WTC11 (cell line): ENCODE measurements at regions not wholly inside any gene's neighbourhood (a gene's known extent, or its start where the extent isn't known, plus 50 kb on each side); places are given as distances from the start of the nearest gene placed in this dataset.

ENCODE experiments used
- AFF4 ChIP-seq: sonication (generic); formaldehyde crosslinking; IDR thresholded peaks from 2 replicates; pipeline ENCODE4 v1.8.1; 2023; ENCODE audit warnings: mild to moderate bottlenecking, missing genetic modification reagents, borderline replicate concordance
- CTCF ChIP-seq: fragments of 200-600 bp; IDR thresholded peaks from 2 replicates; pipeline ENCODE4 v1.8.0; 2022; ENCODE audit warnings: antibody characterized with exemption
- FOXP4 ChIP-seq: sonication (generic); formaldehyde crosslinking; IDR thresholded peaks from 2 replicates; pipeline ENCODE4 v1.8.0; 2022; ENCODE audit warnings: mild to moderate bottlenecking, missing genetic modification reagents
- NR3C1 ChIP-seq: sonication (generic); formaldehyde crosslinking; conservative IDR thresholded peaks from 2 replicates; pipeline ENCODE4 v1.8.1; 2023; ENCODE audit warnings: low read depth, mild to moderate bottlenecking, missing genetic modification reagents
- PRDM15 ChIP-seq: sonication (generic); formaldehyde crosslinking; IDR thresholded peaks from 2 replicates; pipeline ENCODE4 v1.8.0; 2022; ENCODE audit warnings: missing genetic modification reagents
- RELA ChIP-seq: sonication (generic); formaldehyde crosslinking; IDR thresholded peaks from 2 replicates; pipeline ENCODE4 v1.8.1; 2022; ENCODE audit warnings: missing genetic modification reagents, mild to moderate bottlenecking, borderline replicate concordance
- USF1 ChIP-seq: sonication (generic); formaldehyde crosslinking; IDR thresholded peaks from 2 replicates; pipeline ENCODE4 v1.8.0; 2022; ENCODE audit warnings: mild to moderate bottlenecking, missing genetic modification reagents
- ZNF219 ChIP-seq: sonication (generic); formaldehyde crosslinking; IDR thresholded peaks from 2 replicates; pipeline ENCODE4 v1.8.0; 2023; ENCODE audit warnings: missing genetic modification reagents, mild to moderate bottlenecking, borderline replicate concordance
- ZNF232 ChIP-seq: sonication (generic); formaldehyde crosslinking; IDR thresholded peaks from 2 replicates; pipeline ENCODE4 v1.8.0; 2022; ENCODE audit warnings: mild to moderate bottlenecking, missing genetic modification reagents
- ZNF532 ChIP-seq: fragments of 250-450 bp; sonication (Bioruptor Pico); IDR thresholded peaks from 2 replicates; pipeline ENCODE4 v1.9.0; 2021; ENCODE audit warnings: mild to moderate bottlenecking, borderline replicate concordance
- ZNF671 ChIP-seq: fragments of 250-450 bp; sonication (Bioruptor Pico); IDR thresholded peaks from 2 replicates; pipeline ENCODE4 v1.8.0; 2021; ENCODE audit warnings: mild to moderate bottlenecking
- ZSCAN18 ChIP-seq: fragments of 250-450 bp; sonication (Bioruptor Pico); IDR thresholded peaks from 2 replicates; pipeline ENCODE4 v2.1.2; 2022; ENCODE audit warnings: mild to moderate bottlenecking, moderate library complexity

- TF ChIP-seq USF1 (CRISPR knock-in tag) (no peak), CTCF (no peak), PRDM15 (no peak), ZNF671 (CRISPR knock-in tag) (no peak), ZNF232 (CRISPR knock-in tag) (no peak), FOXP4 (no peak), ZSCAN18 (CRISPR knock-in tag) (no peak), RELA (CRISPR knock-in tag) (no peak), ZNF219 (CRISPR knock-in tag) (no peak), ZNF532 (CRISPR knock-in tag) (no peak), AFF4 (CRISPR knock-in tag) (no peak), NR3C1 (CRISPR knock-in tag) (no peak)
Observed at GRCh38 chr21:25491267-25491666, 116.0 kb downstream of the MRPL39 start.
